ENCODE measurements at regions not wholly inside any gene's neighbourhood (a gene's known extent, or its start where the extent isn't known, plus 50 kb on each side); places are given as distances from the start of the nearest gene placed in this dataset.

GRCh38 chr5:152634586-152634985 lies 229.5 kb upstream of the NMUR2 start:
- no peak for TF ChIP-seq POLR2AphosphoS5 (IDR thresholded peaks at IDR 0.05; ENCODE audit: low read depth, low read length)
- no peak for TF ChIP-seq SIN3A (IDR thresholded peaks at IDR 0.05; ENCODE audit: low read depth)
- no peak for TF ChIP-seq CTCF (IDR thresholded peaks at IDR 0.05 in 2 of 3, conservative IDR thresholded peaks at IDR 0.05 in 1 of 3; ENCODE audit: borderline replicate concordance in 1 of 3, insufficient read depth in 1 of 3, low read depth in 2 of 3, low read length in 2 of 3)
- TF ChIP-seq EZH2 (IDR thresholded peaks at IDR 0.05) = no peak
- TF ChIP-seq POLR2A (IDR thresholded peaks at IDR 0.05; ENCODE audit: borderline replicate concordance, extremely low read depth, insufficient read depth, insufficient read length) = no peak
- no peak for TF ChIP-seq ELF1 (IDR thresholded peaks at IDR 0.05; ENCODE audit: borderline replicate concordance, low read depth)
- TF ChIP-seq RAD21 (IDR thresholded peaks at IDR 0.05; ENCODE audit: low read depth) = no peak
- TF ChIP-seq TCF7L2 (IDR thresholded peaks at IDR 0.05; ENCODE audit: borderline replicate concordance, extremely low read depth, insufficient read depth, insufficient read length) = no peak
- TF ChIP-seq CBX3 (IDR thresholded peaks at IDR 0.05; ENCODE audit: low read depth) = no peak
- H4K20me1 ChIP-seq (ENCODE audit: insufficient read depth) = no peaks in the 10 kb centered on the region
- no peak overlapping the region for H3K4me3 ChIP-seq (replicated peaks in 1 of 2; ENCODE audit: low read depth in 1 of 2, low read length in 2 of 2)
- ATAC-seq (no peak), DNase-seq (ENCODE audit: low read depth, low spot score) (no peak)
- ChIA-PET CTCF (no interaction called here), RAD21 (ENCODE audit: low non-redundant PET in 1 of 2, low total read pairs in 2 of 2, uncharacterized antibody in 2 of 2, unreplicated experiment in 2 of 2) (no interaction called here), POLR2A (no interaction called here)
- H3K4me1 ChIP-seq (ENCODE audit: control insufficient read depth in 1 of 2, insufficient read depth in 2 of 2, low read length in 2 of 2) = no peaks in the 10 kb centered on the region
- H3K27ac ChIP-seq (ENCODE audit: low read depth, low read length) = no peak overlapping the region
- no peaks in the 10 kb centered on the region for H3K79me2 ChIP-seq (ENCODE audit: insufficient read depth, low read length)
- H3K9me3 ChIP-seq (ENCODE audit: control insufficient read depth in 1 of 2, insufficient read depth in 1 of 2, low read depth in 1 of 2, low read length in 2 of 2) = peaks cover 0 to 4% of the 10 kb centered on the region in 2 experiments; a peak in 1 of 4 replicates
- intact Hi-C loops (cut with micrococcal nuclease) = no loop called here
- no peak overlapping the region for H2AFZ ChIP-seq (ENCODE audit: low read depth, low read length, poor library complexity, severe bottlenecking)
- no peaks in the 10 kb centered on the region for H3K27me3 ChIP-seq (ENCODE audit: insufficient read depth, low read length)
- no peak overlapping the region for H3K4me2 ChIP-seq (ENCODE audit: low read length)
- BruUV-seq (replicated peaks) = no TSS peak
- no peak overlapping the region for H3K9ac ChIP-seq (ENCODE audit: low read length)
- no peaks in the 10 kb centered on the region for H3K9me2 ChIP-seq (ENCODE audit: insufficient read depth)
- H3K36me3 ChIP-seq (ENCODE audit: control insufficient read depth in 1 of 2, insufficient read depth in 2 of 2, low read length in 2 of 2) = no peaks in the 10 kb centered on the region
